Activated CD8-positive, alpha-beta memory T cell treated with anti-CD3 and anti-CD28 coated beads for 36 hours (primary cell): ENCODE measurements at regions not wholly inside any gene's neighbourhood (a gene's known extent, or its start where the extent isn't known, plus 50 kb on each side); places are given as distances from the start of the nearest gene placed in this dataset.
"Not testable (repeated sequence)": the region's sequence is repeated elsewhere in the genome, so short reads cannot be mapped to it uniquely, and the experiment has no call there.

Experiments used
- CTCF ChIA-PET: fragments of 350-600 bp; sonication (Branson Sonifier 250); formaldehyde crosslinking; loops from one replicate; lab custom pipeline; 2021; ENCODE audit warnings: antibody characterized with exemption; lab: Charles Lee
- POLR2A ChIA-PET: fragments of 350-600 bp; sonication (Branson Sonifier 250); formaldehyde crosslinking; loops from one replicate; lab custom pipeline; 2021; ENCODE audit warnings: antibody characterized with exemption; lab: Charles Lee

DNA sequence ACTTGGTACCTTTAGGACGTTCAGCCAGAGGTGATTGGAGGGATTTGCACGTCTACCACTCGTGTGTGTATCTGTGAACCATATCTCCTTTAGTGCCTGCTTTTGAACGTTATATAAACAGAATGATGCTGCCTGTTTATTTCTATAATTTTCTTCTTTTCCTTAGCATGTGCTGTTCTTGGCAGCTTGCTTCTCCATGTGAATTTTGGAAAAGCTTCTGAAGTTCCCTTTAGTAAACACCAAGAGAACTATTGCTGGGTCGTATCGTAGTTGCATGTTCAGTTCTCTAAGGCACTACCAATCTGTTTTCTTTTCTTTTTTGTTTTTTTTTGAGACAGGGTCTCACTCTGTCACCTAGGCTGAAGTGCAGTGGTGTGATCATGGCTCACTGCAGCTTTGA is 73.8 kb upstream of the FANCC start:
- CTCF ChIA-PET, POLR2A ChIA-PET: not testable (repeated sequence)

DNA sequence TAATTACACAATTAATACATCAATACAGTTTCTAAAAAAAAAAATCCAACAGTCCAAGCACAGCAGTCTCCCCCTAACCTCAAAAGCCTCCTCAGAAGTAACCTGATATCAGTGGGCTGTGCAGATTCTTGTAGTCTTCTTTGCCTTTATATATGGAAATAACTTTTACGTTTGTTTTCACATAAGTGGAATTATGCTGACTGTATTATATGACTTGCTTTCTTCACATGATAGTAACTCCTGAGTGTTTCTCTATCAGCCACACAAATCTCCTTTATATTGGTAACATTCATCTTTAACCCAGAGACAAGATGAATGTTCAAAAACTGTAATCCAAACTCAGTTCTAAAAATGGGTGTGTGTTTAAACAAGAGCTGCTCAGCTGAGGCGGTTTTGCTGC is 71.9 kb upstream of the FANCC start:
- ChIA-PET POLR2A (no interaction called here), CTCF (no interaction called here)

GRCh38 chr9:95386843-95387242 is 69.3 kb upstream of the FANCC start:
- ChIA-PET POLR2A (no interaction called here), CTCF (no interaction called here)

DNA sequence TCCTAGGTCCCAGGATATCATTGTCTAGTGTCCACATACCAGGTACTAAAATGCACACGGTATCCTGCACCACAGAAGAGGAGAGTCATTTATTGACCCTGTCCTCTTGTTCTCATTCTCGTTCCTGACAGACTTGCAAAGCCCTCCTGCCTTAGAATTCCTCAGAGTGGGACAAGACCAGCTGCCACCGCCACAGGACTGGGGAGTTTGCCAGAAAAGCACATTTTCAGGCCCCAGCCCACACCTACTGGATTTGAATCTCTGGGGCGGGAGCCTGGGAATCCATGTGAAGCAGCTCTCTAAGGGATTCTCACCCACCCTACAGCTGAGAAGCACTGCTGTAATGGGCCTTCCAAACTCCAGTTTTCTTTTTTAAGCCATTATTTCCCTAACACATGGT is 68.0 kb upstream of the FANCC start:
- POLR2A ChIA-PET = no interaction called here
- CTCF ChIA-PET = no interaction called here

DNA sequence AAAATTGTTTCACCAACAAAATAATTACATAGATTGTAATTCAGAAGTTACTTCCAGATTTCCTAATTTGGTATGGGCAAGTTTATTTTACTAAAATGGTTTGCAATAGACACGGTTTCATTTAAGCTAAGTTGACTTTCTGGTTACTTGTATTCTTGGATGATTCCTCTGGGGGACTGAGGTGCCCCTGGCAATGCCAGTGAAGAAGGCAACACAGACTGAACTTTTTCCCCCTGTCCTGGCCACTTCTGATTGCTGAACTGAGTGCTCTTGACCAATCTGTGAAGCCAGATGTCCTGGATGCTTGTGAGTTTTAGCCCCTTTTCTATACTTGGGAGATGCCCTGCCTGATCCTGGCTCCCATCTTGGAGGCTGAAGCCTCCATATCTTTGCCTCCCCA is 66.3 kb upstream of the FANCC start:
- CTCF ChIA-PET = no interaction called here
- POLR2A ChIA-PET = no interaction called here

GRCh38 chr9:95383185-95383676 is 65.7 kb upstream of the FANCC start:
- CTCF ChIA-PET = no interaction called here

DNA sequence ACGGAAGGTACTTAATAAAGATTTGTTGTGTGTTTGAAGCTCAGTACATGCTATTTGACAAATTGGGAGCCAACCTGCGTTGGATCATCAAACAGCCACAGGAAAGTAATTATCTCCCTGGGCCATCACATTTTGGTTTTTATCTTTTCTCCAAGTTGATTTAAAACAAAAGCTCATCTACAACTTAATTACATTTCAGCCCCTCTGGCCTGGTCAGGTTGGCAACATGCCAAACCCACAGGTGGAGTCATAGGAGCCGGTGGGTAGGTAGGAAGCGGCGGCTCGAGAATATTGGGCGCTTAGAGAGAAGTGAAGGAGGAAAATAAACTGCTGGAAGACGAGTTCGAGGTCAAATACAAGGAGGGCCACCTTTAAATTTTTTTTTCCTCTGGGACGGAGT is 64.9 kb upstream of the FANCC start:
- POLR2A ChIA-PET = interaction anchor here (0.6 kb wide), 1 partner anchor 265 kb away, joined by 5 read pairs; no protein-coding TSS in a partner anchor
- CTCF ChIA-PET = no interaction called here

More at GRCh38 chr9:95383185-95383676, 65.7 kb upstream of the FANCC start:
- POLR2A ChIA-PET = no interaction called here

DNA sequence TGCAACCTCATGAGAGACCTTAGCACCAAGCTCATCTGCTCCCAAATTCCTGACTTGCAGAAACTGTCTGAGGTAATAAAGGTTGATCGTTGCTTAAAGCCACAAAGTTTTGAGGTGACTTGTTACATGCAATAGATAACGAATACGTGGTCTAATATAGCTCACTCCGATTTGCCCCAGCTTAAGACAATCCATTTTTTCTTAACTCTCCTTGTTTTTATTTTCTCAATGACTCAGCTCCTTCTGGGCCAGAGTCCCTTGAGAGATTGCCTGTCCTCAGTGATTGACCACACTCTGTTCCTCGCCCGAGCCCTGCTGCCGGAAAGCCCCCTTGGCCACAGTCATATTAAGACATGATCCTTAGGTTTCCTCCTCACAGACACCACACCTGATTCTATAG is 63.7 kb upstream of the FANCC start:
- ChIA-PET CTCF (interaction anchor here (1.1 kb wide), 1 partner anchor 44 kb away, joined by 3 read pairs; no protein-coding TSS in a partner anchor), POLR2A (no interaction called here)

DNA sequence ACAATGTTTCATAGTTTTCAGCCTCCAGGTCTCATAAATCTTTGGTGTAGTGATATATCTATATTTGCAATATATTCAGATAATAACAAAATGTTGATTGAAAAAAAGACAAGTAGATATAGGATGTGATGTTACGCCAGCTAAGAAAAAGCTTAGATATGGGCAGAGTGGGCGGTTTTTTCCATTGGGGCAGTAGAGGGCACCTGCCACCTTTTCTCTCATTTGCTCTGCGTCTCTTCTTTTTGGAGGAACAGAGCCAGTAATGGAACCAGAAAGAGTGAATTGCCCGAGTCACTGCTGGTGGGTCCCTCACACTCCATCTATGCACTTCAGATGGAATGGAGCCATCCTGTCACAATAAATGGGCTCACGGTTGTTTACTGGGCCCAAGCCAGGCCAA is 62.1 kb upstream of the FANCC start:
- ChIA-PET POLR2A (no interaction called here), CTCF (no interaction called here)

DNA sequence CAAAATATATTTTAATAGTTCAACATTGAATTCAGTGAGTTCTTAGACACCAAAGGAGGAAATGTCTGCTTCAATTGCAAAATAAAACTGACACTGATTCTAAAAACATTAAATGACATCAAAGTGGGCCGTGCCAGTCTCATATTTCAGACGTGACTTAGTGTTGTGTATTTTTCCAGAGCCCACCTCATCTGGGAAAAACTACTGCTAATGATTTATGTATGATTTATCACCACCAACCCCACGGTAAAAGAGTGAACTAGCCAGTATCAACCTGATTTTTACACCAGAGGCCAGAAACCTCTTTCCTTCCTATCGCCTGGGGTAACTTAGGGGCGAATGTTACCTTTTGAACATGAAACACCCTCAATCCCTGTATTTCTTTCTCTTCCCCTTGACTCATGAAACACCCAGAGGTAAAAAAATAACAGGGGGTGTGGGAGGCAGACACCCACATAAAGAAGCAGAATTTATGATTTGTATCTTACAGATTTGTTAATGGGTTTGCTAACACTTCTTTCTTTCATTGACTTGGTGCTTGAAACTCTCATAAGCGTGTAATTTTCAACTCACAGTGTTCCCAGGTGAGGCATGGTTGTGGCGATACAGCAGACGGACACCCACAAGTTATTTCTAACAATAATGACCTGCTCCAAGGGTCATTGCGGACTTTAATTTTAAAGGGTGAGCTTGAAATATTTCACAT is 56.4 kb upstream of the FANCC start:
- CTCF ChIA-PET = no interaction called here
- POLR2A ChIA-PET = no interaction called here

DNA sequence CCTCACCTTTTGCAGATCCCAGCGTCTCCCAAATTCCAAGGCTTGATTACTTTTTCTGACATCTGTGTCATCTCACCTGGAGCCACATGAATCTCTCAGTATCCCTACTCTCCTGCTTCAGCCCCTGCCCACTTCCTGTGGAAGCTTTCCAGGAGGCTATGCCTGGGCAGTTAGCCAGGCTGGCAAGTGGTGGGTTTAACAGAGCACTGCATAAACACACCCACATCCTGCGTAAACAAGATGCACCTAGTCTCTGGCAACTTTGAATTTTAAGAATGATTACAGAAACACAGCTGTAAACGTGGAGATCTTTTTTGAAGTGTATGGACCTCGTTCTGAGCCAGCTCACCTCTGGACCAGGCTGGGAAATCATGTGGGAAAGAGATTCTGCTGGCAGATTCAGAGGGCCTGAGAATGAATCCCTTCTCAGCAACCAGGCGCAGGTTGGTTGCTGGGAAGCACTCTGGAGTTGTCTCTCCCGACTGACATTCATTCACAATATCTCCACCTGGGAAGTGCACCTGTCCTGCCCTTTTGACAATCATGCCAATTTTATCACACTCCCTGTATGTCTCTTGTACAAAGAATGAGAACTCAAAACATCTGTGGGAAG is 55.7 kb upstream of the FANCC start:
- POLR2A ChIA-PET = no interaction called here
- CTCF ChIA-PET = no interaction called here

- ChIA-PET POLR2A (no interaction called here), CTCF (no interaction called here)
Observed at GRCh38 chr9:95370064-95370463, 52.6 kb upstream of the FANCC start.

DNA sequence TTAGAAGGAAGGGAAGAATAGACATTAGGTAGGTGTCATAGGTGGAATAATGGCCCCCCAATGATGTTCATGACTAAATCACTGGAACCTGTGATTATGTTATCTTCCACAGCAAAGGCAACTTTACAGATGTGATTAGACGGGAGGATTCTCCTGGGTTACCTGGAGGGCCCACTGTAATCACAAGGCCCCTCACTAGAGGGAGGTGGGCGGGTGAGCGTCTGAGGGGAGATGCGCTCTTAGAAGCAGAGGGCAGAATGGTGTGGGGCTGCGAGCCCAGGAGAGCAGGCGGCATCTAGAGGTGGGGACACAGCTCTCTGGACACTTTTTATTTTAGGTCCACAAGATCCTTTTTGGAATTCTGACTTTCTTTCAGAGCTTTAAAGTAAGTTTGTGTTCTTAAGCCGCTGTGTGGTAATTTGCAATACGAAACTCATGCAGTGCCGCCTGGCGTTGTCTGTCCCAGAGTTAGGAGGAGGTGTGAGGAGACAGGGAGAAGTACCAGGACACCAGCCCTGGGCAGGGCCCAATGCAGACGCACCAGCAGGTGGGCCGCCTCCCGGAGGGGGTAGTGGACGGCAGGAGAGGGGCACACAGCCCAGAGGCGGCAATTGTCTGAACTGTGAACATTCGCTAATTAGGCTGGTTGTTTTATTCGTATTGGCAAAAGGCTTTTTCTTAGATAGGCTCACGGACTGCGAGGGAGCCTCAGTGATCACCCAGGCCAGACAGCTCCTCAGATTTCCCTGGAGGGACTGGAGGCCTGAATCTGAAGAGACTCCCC is 51.1 kb upstream of the FANCC start:
- CTCF ChIA-PET = interaction anchor here (0.6 kb wide), 1 partner anchor 8 kb away, joined by 3 read pairs; no protein-coding TSS in a partner anchor
- POLR2A ChIA-PET = no interaction called here
